SW480 (cell line): ENCODE measurements at regions not wholly inside any gene's neighbourhood (a gene's known extent, or its start where the extent isn't known, plus 50 kb on each side); places are given as distances from the start of the nearest gene placed in this dataset.

Experiments
- DNase-seq: peaks from one replicate; pipeline ENCODE4 v3.0.0-alpha.2; 2016; ENCODE audit warnings: low spot score

- DNase-seq, result no peak
Observed at GRCh38 chr7:25361387-25361786, 133.1 kb upstream of the NPVF start.

- DNase-seq, result no peak
Observed at GRCh38 chr7:25361863-25362262, 133.6 kb upstream of the NPVF start.

- no peak for DNase-seq
Observed at GRCh38 chr7:25368599-25369201, 140.4 kb upstream of the NPVF start.

- no peak for DNase-seq
Observed at GRCh38 chr7:25369786-25370185, 141.5 kb upstream of the NPVF start.

- no peak for DNase-seq
Observed at GRCh38 chr7:25371972-25372371, 143.7 kb upstream of the NPVF start.

- no peak for DNase-seq
Observed at GRCh38 chr7:25375805-25376600, 147.7 kb upstream of the NPVF start.

- no peak for DNase-seq
Observed at GRCh38 chr7:25379351-25380300, 151.3 kb upstream of the NPVF start.

- no peak for DNase-seq
Observed at GRCh38 chr7:25381818-25382589, 153.7 kb upstream of the NPVF start.

- no peak for DNase-seq
Observed at GRCh38 chr7:25382869-25383268, 154.6 kb upstream of the NPVF start.

- no peak for DNase-seq
Observed at GRCh38 chr7:25383402-25383801, 155.1 kb upstream of the NPVF start.

- DNase-seq, result no peak
Observed at GRCh38 chr7:25384788-25385505, 156.7 kb upstream of the NPVF start.

- no peak for DNase-seq
Observed at GRCh38 chr7:25385506-25386136, 157.3 kb upstream of the NPVF start.

GRCh38 chr7:25386311-25386744, 158.0 kb upstream of the NPVF start:
- no peak for DNase-seq

- DNase-seq, result no peak
Observed at GRCh38 chr7:25388681-25389080, 160.4 kb upstream of the NPVF start.

GRCh38 chr7:25389489-25390106, 161.3 kb upstream of the NPVF start:
- DNase-seq, result peak; percentile 69

GRCh38 chr7:25391295-25391861, 163.1 kb upstream of the NPVF start:
- peak; percentile 29 for DNase-seq

GRCh38 chr7:25391961-25392587, 163.8 kb upstream of the NPVF start:
- no peak for DNase-seq

GRCh38 chr7:25392588-25393338, 164.5 kb upstream of the NPVF start:
- no peak for DNase-seq

GRCh38 chr7:25395976-25396375, 167.7 kb upstream of the NPVF start:
- DNase-seq, result no peak
